Peyer's patch (tissue), 4 donors: ENCODE measurements at regions not wholly inside any gene's neighbourhood (a gene's known extent, or its start where the extent isn't known, plus 50 kb on each side); places are given as distances from the start of the nearest gene placed in this dataset.

ENCODE experiments used
- POLR2A ChIP-seq, 2 donors: fragments of 450-650 bp; IDR thresholded peaks; one replicate each; pipeline ENCODE4 v1.5.1; 2017; ENCODE audit warnings: antibody characterized with exemption in 2 of 2, mild to moderate bottlenecking in 2 of 2, moderate library complexity in 2 of 2
- TF ChIP-seq, protein P1 (sequence below), 6 experiments: fragments of 450-650 bp in 4 of 6; fragments of 200-600 bp in 2 of 6; sonication (generic) in 1 of 6; IDR thresholded peaks; one replicate each; pipeline ENCODE4 v1.5.1; 2017 to 2019; ENCODE audit warnings: antibody characterized with exemption in 6 of 6, mild to moderate bottlenecking in 3 of 6, moderate library complexity in 1 of 6

DNA sequence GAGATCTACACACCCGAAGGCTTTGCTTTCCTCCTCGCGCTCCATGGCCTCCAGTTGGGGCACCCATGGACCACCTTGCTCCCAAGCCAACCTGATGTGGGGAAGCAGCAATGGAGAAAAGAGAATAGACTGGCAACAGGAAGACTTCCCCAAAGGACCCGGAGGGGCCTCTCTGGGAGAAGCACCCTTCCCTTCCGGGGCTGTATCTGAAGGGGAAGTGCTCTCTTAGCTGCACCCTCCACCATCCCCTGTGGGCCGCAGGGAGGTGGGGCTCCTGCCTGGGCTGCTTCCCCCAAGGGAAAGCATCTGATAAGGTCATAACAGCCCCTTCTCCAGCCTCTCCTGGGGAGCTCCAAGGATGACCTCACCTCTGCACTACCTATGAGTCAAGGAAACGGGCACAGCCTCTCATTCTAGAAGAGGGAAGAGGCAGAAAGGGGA is 100.2 kb downstream of the RIPK4 start:
- TF ChIP-seq, protein P1, sequence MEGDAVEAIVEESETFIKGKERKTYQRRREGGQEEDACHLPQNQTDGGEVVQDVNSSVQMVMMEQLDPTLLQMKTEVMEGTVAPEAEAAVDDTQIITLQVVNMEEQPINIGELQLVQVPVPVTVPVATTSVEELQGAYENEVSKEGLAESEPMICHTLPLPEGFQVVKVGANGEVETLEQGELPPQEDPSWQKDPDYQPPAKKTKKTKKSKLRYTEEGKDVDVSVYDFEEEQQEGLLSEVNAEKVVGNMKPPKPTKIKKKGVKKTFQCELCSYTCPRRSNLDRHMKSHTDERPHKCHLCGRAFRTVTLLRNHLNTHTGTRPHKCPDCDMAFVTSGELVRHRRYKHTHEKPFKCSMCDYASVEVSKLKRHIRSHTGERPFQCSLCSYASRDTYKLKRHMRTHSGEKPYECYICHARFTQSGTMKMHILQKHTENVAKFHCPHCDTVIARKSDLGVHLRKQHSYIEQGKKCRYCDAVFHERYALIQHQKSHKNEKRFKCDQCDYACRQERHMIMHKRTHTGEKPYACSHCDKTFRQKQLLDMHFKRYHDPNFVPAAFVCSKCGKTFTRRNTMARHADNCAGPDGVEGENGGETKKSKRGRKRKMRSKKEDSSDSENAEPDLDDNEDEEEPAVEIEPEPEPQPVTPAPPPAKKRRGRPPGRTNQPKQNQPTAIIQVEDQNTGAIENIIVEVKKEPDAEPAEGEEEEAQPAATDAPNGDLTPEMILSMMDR (IDR thresholded peaks at IDR 0.05) = no peak
- no peak for TF ChIP-seq POLR2A (IDR thresholded peaks at IDR 0.05)
